ENCODE measurements at regions not wholly inside any gene's neighbourhood (a gene's known extent, or its start where the extent isn't known, plus 50 kb on each side); places are given as distances from the start of the nearest gene placed in this dataset.

GRCh38 chr1:82511441-82511840 is 710.7 kb downstream of the ADGRL2 start:
- no peak for DNase-seq

DNA sequence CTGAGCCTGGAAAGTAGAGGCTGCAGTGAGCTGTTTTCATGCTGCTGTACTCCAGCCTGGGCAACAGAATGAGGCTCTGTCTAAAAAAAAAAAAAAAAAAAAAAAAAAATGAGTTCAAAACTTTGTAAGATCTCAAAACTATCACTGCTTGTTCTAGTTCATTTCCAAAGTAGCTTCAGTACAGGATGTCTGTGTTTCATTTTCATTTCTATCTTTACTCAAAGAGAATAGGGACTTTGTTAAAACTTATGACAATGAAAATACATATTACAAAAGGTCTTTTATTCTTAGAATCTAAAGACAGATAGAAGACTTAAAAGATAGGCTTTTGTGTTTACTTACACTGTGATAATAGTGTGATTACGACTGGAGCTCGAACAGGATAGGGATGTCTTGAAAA is 709.7 kb downstream of the ADGRL2 start:
- DNase-seq = no peak

GRCh38 chr1:82507011-82507410 is 706.3 kb downstream of the ADGRL2 start:
- no peak for DNase-seq

GRCh38 chr1:82503822-82504221 is 703.1 kb downstream of the ADGRL2 start:
- no peak for DNase-seq

- no peak for DNase-seq
These were observed 698.3 kb downstream of the ADGRL2 start for GRCh38 chr1:82499022-82499421.

DNA sequence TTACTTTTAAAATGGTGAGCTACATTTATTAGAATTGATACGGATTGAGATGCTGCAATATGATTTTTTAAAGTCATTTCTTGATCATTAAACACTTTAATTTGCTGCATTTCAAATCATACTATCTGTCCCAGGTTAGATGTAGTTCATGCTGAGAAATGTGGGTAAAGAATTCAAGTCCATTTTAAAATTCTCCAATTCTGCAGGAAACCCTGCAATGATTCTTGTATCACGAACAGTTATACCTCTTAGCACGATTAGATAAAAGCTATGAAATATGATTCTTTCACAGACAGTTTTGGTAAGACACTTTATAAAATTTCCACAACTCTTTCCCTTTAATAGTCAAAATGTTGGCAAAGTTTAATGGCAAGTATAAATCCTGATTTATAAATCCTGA is 693.4 kb downstream of the ADGRL2 start:
- DNase-seq = no peak

- DNase-seq = no peak
These were observed 691.4 kb downstream of the ADGRL2 start for GRCh38 chr1:82492159-82492558.

DNA sequence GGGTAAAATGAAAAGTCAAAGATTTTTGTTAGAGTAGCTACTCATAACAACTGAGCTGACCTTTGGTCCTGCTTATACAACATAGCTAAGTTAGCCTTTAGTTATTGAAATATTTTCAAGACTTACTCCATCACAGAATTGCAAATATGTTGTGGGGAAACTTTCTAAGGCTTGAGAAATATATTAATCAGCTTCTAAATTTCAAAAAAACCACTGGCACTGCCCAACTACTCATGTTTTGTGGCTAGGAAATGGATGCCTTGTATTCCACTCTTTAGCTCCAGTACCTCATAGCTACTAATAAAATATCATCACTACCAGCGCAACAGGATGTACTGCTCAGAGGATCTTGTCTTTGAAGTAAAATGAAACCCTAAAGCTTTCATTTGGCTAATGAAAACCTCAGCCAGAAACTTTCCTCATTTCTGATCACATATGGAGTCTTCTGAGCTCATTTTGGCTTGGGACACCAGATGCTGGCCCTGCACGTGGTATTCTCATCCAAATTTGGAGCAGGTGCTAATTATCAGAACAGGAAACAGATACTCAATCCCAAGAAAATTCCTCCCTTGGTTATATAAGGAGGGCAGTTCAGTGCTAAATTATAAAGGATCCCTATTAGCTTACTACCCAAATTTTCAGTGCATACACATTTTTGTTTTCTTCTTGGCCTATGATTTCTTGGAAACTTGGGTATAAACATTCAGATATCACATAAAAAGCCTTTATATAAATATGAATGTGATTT is 690.7 kb downstream of the ADGRL2 start:
- DNase-seq = no peak

- DNase-seq = no peak
These were observed 687.0 kb downstream of the ADGRL2 start for GRCh38 chr1:82487778-82488177.

DNA sequence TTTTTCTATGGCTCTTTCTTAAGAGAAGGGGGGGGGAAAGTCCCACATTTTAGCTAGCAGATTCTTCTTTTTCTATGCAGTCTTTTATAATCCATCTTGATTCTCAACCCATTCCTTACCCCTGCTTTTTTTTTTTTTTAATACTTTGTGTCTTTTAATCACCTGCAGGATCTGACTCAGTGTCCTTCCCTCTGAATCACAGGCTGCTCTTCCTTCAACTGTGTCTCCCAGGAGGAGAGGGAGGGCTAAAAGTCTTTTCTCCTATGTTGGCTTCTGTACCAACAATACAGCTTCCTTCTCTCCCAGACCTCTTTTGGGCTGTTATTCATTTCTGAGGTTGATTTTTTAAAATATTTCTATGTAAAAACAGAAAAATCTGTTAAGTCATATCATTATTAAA is 686.2 kb downstream of the ADGRL2 start:
- no peak for DNase-seq

GRCh38 chr1:82486468-82486867 is 685.7 kb downstream of the ADGRL2 start:
- DNase-seq = no peak

- no peak for DNase-seq
These were observed 685.0 kb downstream of the ADGRL2 start for GRCh38 chr1:82485591-82486369.

GRCh38 chr1:82483146-82483545 is 682.4 kb downstream of the ADGRL2 start:
- DNase-seq = no peak

DNA sequence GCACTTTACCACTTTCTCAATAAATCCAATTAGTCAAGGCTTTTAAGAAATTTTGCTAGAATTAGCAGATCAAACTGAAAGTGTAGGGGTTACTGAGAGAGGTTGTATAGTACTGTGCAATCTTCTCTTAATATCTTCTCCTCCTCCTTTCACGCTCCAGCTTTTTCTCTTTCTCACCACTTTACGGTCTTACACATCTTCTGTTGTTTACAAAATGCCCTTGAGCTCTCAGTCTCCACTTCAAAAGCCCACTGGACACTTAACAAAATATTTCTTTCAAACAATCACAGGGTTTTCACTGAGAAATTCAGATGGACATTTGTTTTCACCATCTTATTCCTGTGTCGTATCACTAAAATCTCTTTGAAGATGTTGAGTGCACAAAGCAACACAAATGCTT is 678.2 kb downstream of the ADGRL2 start:
- DNase-seq = no peak

DNA sequence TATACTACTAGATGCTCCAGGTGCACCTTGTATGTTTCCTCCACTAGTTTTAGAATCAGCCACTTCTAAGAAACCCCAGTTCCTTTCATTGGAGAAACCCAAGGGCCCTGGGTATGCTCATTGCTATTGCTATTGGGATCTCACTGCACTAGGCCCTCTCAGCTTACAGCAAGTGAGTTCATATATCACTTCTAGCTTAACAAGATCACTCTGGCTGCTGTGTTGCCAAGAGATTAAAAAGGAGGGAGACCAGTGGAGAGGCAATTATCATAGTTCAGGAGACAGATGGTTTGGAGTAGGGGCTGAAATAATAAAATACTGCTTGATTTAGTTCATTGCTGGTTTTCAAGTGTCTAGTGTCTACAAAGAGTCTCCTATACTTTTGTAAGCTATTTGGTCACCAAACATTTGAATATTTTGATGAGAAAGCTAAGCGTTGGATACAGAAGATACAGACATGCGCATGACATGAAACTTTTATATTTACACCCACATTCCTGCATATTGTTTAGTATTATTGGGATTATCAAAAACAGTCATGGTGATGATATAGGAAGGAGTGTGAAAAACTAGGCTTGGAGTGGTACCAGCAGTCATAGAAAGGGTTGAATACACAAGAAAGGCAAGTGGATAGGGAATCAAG is 671.9 kb downstream of the ADGRL2 start:
- DNase-seq = no peak

DNA sequence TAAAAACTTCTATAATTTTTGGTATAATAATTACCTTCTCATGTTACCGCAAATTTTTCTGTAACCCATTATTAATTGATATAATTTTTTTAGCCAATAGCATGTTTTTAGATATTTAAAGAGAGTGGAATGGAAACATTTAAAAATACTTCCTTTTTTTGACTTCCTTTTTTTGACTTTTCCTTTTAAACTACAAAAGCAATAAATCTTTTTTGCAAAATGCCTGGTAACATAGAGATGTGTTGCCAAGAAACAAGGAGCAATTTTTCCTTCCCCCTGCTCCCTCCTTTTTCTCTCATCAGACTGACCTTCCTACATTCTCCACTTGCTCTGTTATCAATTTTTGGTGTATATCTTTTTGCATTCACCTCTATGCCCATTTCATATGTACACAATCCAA is 666.2 kb downstream of the ADGRL2 start:
- DNase-seq = no peak

GRCh38 chr1:82466416-82466815 is 665.7 kb downstream of the ADGRL2 start:
- DNase-seq = no peak

DNA sequence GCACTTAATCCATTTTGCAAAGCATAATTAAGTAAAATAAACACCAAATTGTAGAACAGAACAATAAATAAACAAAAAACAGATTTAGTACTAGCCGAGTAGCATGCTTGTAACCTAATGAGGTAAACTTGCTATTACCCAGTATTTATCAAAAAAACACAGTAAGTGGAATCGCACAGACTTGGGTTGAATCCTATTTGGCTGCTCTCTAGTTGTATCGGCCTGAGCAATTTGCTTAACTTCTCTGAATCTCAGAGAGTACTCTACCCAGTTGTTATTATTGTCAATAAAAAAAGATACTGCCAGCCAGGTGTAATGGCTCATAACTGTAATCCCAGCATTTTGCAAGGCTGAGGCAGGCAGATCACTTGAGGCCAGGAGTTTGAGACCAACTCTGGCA is 664.3 kb downstream of the ADGRL2 start:
- no peak for DNase-seq

DNA sequence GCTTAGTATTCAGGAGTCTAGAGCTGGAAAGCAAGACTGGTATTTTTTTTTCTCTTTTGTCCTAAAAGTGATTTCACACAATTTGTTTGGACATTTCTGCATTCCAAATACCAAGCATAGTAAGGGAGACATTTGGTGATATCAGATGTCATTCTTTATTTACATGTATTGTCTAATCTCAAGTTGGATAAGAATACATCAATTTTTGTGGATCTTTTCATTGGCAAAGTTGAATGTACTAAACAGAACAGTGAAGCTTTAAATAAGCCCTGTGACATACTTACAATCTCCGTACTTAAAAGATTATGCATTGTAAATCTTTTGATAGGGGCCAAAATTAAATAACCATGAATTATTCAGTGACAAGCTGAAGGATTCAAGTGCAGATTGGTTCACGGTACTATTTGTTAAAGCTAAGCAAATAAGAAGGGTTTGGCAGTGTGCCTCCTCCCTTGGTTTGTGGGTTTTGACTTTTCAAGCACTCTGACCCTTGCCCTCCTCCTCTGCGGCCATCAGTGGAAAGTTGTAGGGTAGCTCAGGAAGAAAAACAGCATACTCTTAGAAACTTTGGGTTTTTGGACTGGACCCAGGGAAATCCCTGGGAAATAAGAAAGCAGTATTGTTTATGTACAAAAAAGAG is 663.7 kb downstream of the ADGRL2 start:
- DNase-seq = no peak

DNA sequence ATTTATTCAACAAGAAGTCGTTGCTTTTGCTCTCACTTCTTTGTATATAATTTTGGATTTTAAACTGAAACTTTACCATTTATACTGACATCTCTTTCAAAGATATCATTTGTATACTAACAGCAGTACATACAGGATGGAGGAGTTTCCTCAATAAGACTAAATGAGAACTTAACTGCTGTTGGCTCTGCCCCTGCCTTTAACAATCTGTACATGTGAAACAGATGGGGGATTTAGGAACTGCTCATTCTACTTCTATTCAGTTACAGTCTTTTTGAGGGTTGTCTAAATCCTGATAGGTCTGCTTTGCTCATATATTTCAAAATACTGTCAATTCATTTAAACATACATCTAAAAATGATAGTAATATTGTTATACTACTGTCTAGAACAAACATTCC is 663.2 kb downstream of the ADGRL2 start:
- DNase-seq = no peak

DNA sequence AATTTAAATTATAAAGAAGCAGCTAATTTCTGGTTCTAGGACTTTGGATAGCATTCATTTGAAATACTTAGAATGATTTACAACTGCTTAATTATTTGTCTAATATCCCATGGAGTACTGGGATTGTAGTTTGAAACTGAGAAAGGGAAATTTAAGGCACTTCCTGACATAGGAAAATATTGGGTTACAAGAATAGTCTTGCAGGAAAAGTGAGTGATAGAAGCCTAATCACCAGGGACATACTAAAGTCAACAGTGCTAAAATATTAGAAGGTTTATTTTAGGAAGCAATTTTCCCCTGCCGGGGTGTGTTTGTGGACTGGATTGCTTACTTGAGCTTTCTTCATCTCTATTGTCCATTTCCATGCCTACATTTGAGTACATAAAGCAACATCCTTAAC is 661.6 kb downstream of the ADGRL2 start:
- DNase-seq = no peak

GRCh38 chr1:82455342-82455741 is 654.6 kb downstream of the ADGRL2 start:
- DNase-seq = no peak

DNA sequence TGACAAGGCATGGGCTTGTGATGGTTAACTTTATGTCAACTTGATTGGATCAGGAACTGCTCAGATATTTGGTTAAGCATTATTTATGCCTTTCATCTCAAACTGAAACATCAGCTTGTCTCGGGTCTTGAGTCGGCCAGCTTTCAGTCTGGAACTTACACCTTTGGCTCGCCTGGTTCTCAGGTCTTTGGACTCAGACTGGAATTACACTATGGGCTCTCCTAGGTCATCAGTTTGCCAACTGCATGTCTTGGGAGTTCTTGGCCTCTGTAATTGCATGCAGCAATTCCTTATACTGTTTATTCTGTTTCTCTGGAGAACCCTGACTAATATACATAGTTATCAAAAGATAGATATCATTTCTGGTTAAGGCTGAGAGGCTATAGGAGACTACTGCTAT is 653.7 kb downstream of the ADGRL2 start:
- no peak for DNase-seq
